HepG2 (cell line): ENCODE measurements at regions not wholly inside any gene's neighbourhood (a gene's known extent, or its start where the extent isn't known, plus 50 kb on each side); places are given as distances from the start of the nearest gene placed in this dataset.

Experiments used
- CEBPB ChIP-seq: IDR thresholded peaks from 2 replicates; pipeline ENCODE4 v1.6.1; 2011; ENCODE audit warnings: low read depth, low read length, improper control_type of control experiment, borderline replicate concordance
- CTCF ChIP-seq: sonication (generic); formaldehyde crosslinking; IDR thresholded peaks from 2 replicates; pipeline ENCODE4 v1.5.0; 2020; ENCODE audit warnings: mild to moderate bottlenecking, missing genetic modification reagents, moderate library complexity
- JUND ChIP-seq: sonication (generic); formaldehyde crosslinking; IDR thresholded peaks from 2 replicates; pipeline ENCODE4 v1.8.0; 2022; ENCODE audit warnings: mild to moderate bottlenecking, missing genetic modification reagents
- KMT2A ChIP-seq: sonication (generic); formaldehyde crosslinking; IDR thresholded peaks from 2 replicates; pipeline ENCODE4 v1.4.0; 2020; ENCODE audit warnings: missing genetic modification reagents
- RAD21 ChIP-seq: fragments of 450-650 bp; formaldehyde crosslinking; IDR thresholded peaks from 2 replicates; pipeline ENCODE4 v1.5.0; 2020; ENCODE audit warnings: mild to moderate bottlenecking
- RORA ChIP-seq: sonication (generic); formaldehyde crosslinking; IDR thresholded peaks from 2 replicates; pipeline ENCODE4 v1.5.0; 2020; ENCODE audit warnings: mild to moderate bottlenecking, missing genetic modification reagents, moderate library complexity
- STAG1 ChIP-seq: sonication (generic); formaldehyde crosslinking; IDR thresholded peaks from 2 replicates; pipeline ENCODE4 v1.4.0; 2020; ENCODE audit warnings: missing genetic modification reagents
- ZBTB21 ChIP-seq: sonication (generic); formaldehyde crosslinking; IDR thresholded peaks from 2 replicates; pipeline ENCODE4 v1.4.0; 2020; ENCODE audit warnings: missing genetic modification reagents
- ZFX ChIP-seq: sonication (generic); formaldehyde crosslinking; IDR thresholded peaks from 2 replicates; pipeline ENCODE4 v1.4.0; 2020; ENCODE audit warnings: mild to moderate bottlenecking, low read depth, missing genetic modification reagents, moderate library complexity
- ZNF317 ChIP-seq: sonication (generic); formaldehyde crosslinking; IDR thresholded peaks from 2 replicates; pipeline ENCODE4 v1.5.0; 2020; ENCODE audit warnings: mild to moderate bottlenecking, missing genetic modification reagents
- ZNF354B ChIP-seq: sonication (generic); formaldehyde crosslinking; IDR thresholded peaks from 2 replicates; pipeline ENCODE4 v1.8.0; 2022; ENCODE audit warnings: mild to moderate bottlenecking, missing genetic modification reagents
- ZNF747 ChIP-seq: sonication (generic); formaldehyde crosslinking; IDR thresholded peaks from 2 replicates; pipeline ENCODE4 v1.8.1; 2023; ENCODE audit warnings: missing genetic modification reagents, mild to moderate bottlenecking, borderline replicate concordance

- TF ChIP-seq ZNF317 (CRISPR knock-in tag) = no peak
- no peak for TF ChIP-seq JUND (CRISPR knock-in tag)
- TF ChIP-seq CEBPB = no peak
- TF ChIP-seq RAD21 (CRISPR knock-in tag) = no peak
- TF ChIP-seq KMT2A (CRISPR knock-in tag) = no peak
- TF ChIP-seq STAG1 (CRISPR knock-in tag) = no peak
- TF ChIP-seq ZFX = no peak
- TF ChIP-seq CTCF (CRISPR knock-in tag) = no peak
- TF ChIP-seq ZBTB21 (CRISPR knock-in tag) = no peak
- no peak for TF ChIP-seq RORA (CRISPR knock-in tag)
- TF ChIP-seq ZNF354B = no peak
- no peak for TF ChIP-seq ZNF747 (CRISPR knock-in tag)
Measured at GRCh38 chr1:4179914-4180735, 280.1 kb upstream of the C1orf174 start.
